Stomach (tissue), 4 donors: ENCODE measurements at regions not wholly inside any gene's neighbourhood (a gene's known extent, or its start where the extent isn't known, plus 50 kb on each side); places are given as distances from the start of the nearest gene placed in this dataset.
"Not testable (repeated sequence)": the region's sequence is repeated elsewhere in the genome, so short reads cannot be mapped to it uniquely, and the experiment has no call there.

ENCODE experiments used
- CTCF ChIP-seq, 7 experiments: fragments of 450-650 bp in 4 of 7; fragments of 200-600 bp in 3 of 7; sonication (generic) in 3 of 7; IDR thresholded peaks; one replicate each; pipeline ENCODE4 v1.5.1; 2016 to 2019; ENCODE audit warnings: antibody characterized with exemption in 7 of 7, control low read depth in 2 of 7, mild to moderate bottlenecking in 1 of 7
- EP300 ChIP-seq: sonication (generic); formaldehyde crosslinking; IDR thresholded peaks from one replicate; pipeline ENCODE4 v1.6.1; 2017; ENCODE audit warnings: antibody characterized with exemption
- POLR2AphosphoS5 ChIP-seq, 3 donors: sonication (generic); formaldehyde crosslinking; IDR thresholded peaks; one replicate each; pipeline ENCODE4 v1.6.1; 2016; ENCODE audit warnings: antibody characterized with exemption in 3 of 3

- not testable (repeated sequence) for TF ChIP-seq CTCF (IDR thresholded peaks at IDR 0.05); POLR2AphosphoS5 (IDR thresholded peaks at IDR 0.05); EP300
These were observed 183.9 kb downstream of the MSN start for GRCh38 chrX:65851306-65851705.
